ENCODE measurements at regions not wholly inside any gene's neighbourhood (a gene's known extent, or its start where the extent isn't known, plus 50 kb on each side); places are given as distances from the start of the nearest gene placed in this dataset. TPM values are rescaled to one million over a fixed set of nuclear protein-coding genes. Genes with fewer than 3 reads are reported as not detected.

- no peak overlapping the region for H3K27ac Mint-ChIP-seq (ENCODE audit: unreplicated experiment)
- no peaks in the 10 kb centered on the region for H3K4me1 Mint-ChIP-seq (ENCODE audit: unreplicated experiment)
- peaks cover 61% of the 10 kb centered on the region for H3K9me3 Mint-ChIP-seq (ENCODE audit: unreplicated experiment)
Observed at GRCh38 chrX:147170993-147171392, 356.4 kb upstream of the CXorf51A start.

More at GRCh38 chrX:147170993-147171392, 356.4 kb upstream of the CXorf51A start:
- no peak overlapping the region for H3K4me3 Mint-ChIP-seq (ENCODE audit: unreplicated experiment)
- no peak for DNase-seq (ENCODE audit: extremely low spot score, unreplicated experiment)
- H3K27me3 Mint-ChIP-seq (ENCODE audit: unreplicated experiment): no peaks in the 10 kb centered on the region
- TF ChIP-seq CTCF (IDR thresholded peaks at IDR 0.05): no peak
- no peaks in the 10 kb centered on the region for H3K36me3 Mint-ChIP-seq (ENCODE audit: unreplicated experiment)

Small RNA genes lying in the stretch of these regions (microRNA-seq; reads per million reads assigned to microRNA genes)
- gene MIR513A1 (ENCODE audit: unreplicated experiment) (not detected), gene MIR513A2 (ENCODE audit: unreplicated experiment) (not detected), gene MIR513B (ENCODE audit: unreplicated experiment) (not detected), gene MIR513C (ENCODE audit: unreplicated experiment) (not detected)

Measured in osteocyte (in vitro differentiated cells).